Right ventricle myocardium superior (tissue), 1 donor: ENCODE measurements at regions not wholly inside any gene's neighbourhood (a gene's known extent, or its start where the extent isn't known, plus 50 kb on each side); places are given as distances from the start of the nearest gene placed in this dataset.
A peak's percentile ranks its signal among the peaks of the same experiment; 100 is the strongest.
"Not testable (repeated sequence)": the region's sequence is repeated elsewhere in the genome, so short reads cannot be mapped to it uniquely, and the experiment has no call there.

ENCODE experiments used
- ATAC-seq: fragments of 200-7000 bp; cut with Tn5 transposase; one replicate; pipeline ENCODE4 v1.9.1; 2020; ENCODE audit warnings: mild to moderate bottlenecking; ENCODE audit not compliant: poor library complexity
- DNase-seq: peaks from one replicate; pipeline ENCODE4 v3.0.0-alpha.2; 2020
- intact Hi-C: fragments of 100-400 bp; cut with DNase I; formaldehyde crosslinking; loops from one replicate; pipeline ENCODE4 v1.11.2; 2022
- donor health status: DM: no; HTN: yes; CAD: no; lungs with severe emphysema.

GRCh38 chr3:180743813-180744590, 64.7 kb upstream of the CCDC39 start:
- intact Hi-C loops = no loop called here
- DNase-seq = no peak
- ATAC-seq = no peak

GRCh38 chr3:180747805-180748361, 68.6 kb upstream of the CCDC39 start:
- intact Hi-C loops = no loop called here
- no peak for DNase-seq

GRCh38 chr3:180749322-180749721, 70.0 kb upstream of the CCDC39 start:
- DNase-seq (no peak), ATAC-seq (no peak)
- intact Hi-C loops = no loop called here

More at GRCh38 chr3:180747805-180748361, 68.6 kb upstream of the CCDC39 start:
- no peak for ATAC-seq

- DNase-seq (no peak), ATAC-seq (no peak)
- intact Hi-C loops = no loop called here
Measured at GRCh38 chr3:180749796-180750195, 70.5 kb upstream of the CCDC39 start.

GRCh38 chr3:180755556-180755955, 76.3 kb upstream of the CCDC39 start:
- DNase-seq (no peak), ATAC-seq (no peak)
- intact Hi-C loops = no loop called here

- ATAC-seq (no peak), DNase-seq (no peak)
- intact Hi-C loops = no loop called here
Measured at GRCh38 chr3:180762866-180763265, 83.6 kb upstream of the CCDC39 start.

GRCh38 chr3:180764481-180764880, 85.2 kb upstream of the CCDC39 start:
- DNase-seq = no peak
- intact Hi-C loops = no loop called here
- no peak for ATAC-seq

GRCh38 chr3:180770639-180771038, 91.3 kb upstream of the CCDC39 start:
- intact Hi-C loops = no loop called here
- ATAC-seq = no peak
- DNase-seq = no peak

- intact Hi-C loops = no loop called here
- ATAC-seq (no peak), DNase-seq (no peak)
Measured at GRCh38 chr3:180776433-180776832, 97.1 kb upstream of the CCDC39 start.

- no peak for DNase-seq
- no peak for ATAC-seq
- intact Hi-C loops = no loop called here
Measured at GRCh38 chr3:180782195-180782984, 103.1 kb upstream of the CCDC39 start.

GRCh38 chr3:180786227-180786626, 106.9 kb upstream of the CCDC39 start:
- ATAC-seq, intact Hi-C loops, DNase-seq: not testable (repeated sequence)

GRCh38 chr3:180789774-180790173, 110.5 kb upstream of the CCDC39 start:
- no peak for ATAC-seq
- no peak for DNase-seq
- intact Hi-C loops = no loop called here

GRCh38 chr3:180798197-180798596, 114.3 kb upstream of the FXR1 start:
- intact Hi-C loops = no loop called here
- DNase-seq (no peak), ATAC-seq (no peak)

GRCh38 chr3:180802837-180803236, 109.6 kb upstream of the FXR1 start:
- ATAC-seq (no peak), DNase-seq (no peak)
- intact Hi-C loops = no loop called here

- DNase-seq (no peak), ATAC-seq (peak; percentile 80)
- intact Hi-C loops = loop anchor here (2.0 kb wide), 1 partner anchor 372 kb away; no protein-coding TSS in a partner anchor
Measured at GRCh38 chr3:180804916-180805315, 107.6 kb upstream of the FXR1 start.

GRCh38 chr3:180808823-180809575, 103.5 kb upstream of the FXR1 start:
- intact Hi-C loops = no loop called here
- no peak for DNase-seq
- ATAC-seq = no peak

GRCh38 chr3:180820400-180820799, 92.1 kb upstream of the FXR1 start:
- ATAC-seq = no peak
- intact Hi-C loops = no loop called here

GRCh38 chr3:180825964-180826363, 86.5 kb upstream of the FXR1 start:
- ATAC-seq (no peak), DNase-seq (no peak)
- intact Hi-C loops = no loop called here

More at GRCh38 chr3:180820400-180820799, 92.1 kb upstream of the FXR1 start:
- DNase-seq = no peak

GRCh38 chr3:180827171-180827570, 85.3 kb upstream of the FXR1 start:
- DNase-seq (no peak), ATAC-seq (no peak)
- intact Hi-C loops = no loop called here
